A673 (cell line): ENCODE measurements at regions not wholly inside any gene's neighbourhood (a gene's known extent, or its start where the extent isn't known, plus 50 kb on each side); places are given as distances from the start of the nearest gene placed in this dataset.

Experiments
- BruUV-seq: library from RNA; stranded (reverse); fragments of 400-500 nt; replicated peaks from 2 replicates; lab custom pipeline; 2021; lab: Mats Ljungman, UMichigan
- CTCF ChIA-PET: fragments of 300-600 bp; sonication (Branson Sonifier 250); formaldehyde crosslinking; loops from one replicate; lab custom pipeline; 2022; ENCODE audit warnings: antibody characterized with exemption; lab: Charles Lee
- POLR2A ChIA-PET: fragments of 300-600 bp; sonication (Branson Sonifier 250); formaldehyde crosslinking; loops from one replicate; lab custom pipeline; 2022; ENCODE audit warnings: antibody characterized with exemption; ENCODE audit not compliant: low non-redundant PET; lab: Charles Lee
- DNase-seq: peaks from one replicate; pipeline ENCODE4 v3.0.0-alpha.2; 2015; ENCODE audit warnings: low spot score
- H3K27ac ChIP-seq: fragments of 200-600 bp; sonication (generic); 2 replicates; pipeline ENCODE4 v1.5.1; 2016; ENCODE audit warnings: mixed run types, low read depth, mild to moderate bottlenecking, mixed read lengths, antibody characterized with exemption, low read length; ENCODE audit not compliant: poor library complexity, severe bottlenecking
- H3K27me3 ChIP-seq: fragments of 200-600 bp; sonication (generic); replicated peaks from 2 replicates; pipeline ENCODE4 v1.6.1; 2017; ENCODE audit warnings: mixed run types, low read depth, mild to moderate bottlenecking, mixed read lengths, antibody characterized with exemption, low read length; ENCODE audit not compliant: insufficient read depth, poor library complexity
- H3K36me3 ChIP-seq: fragments of 200-600 bp; sonication (generic); 2 replicates; pipeline ENCODE4 v1.6.1; 2016; ENCODE audit warnings: mixed run types, mild to moderate bottlenecking, mixed read lengths, antibody characterized with exemption, low read length; ENCODE audit not compliant: insufficient read depth, poor library complexity, severe bottlenecking
- H3K4me1 ChIP-seq: fragments of 200-600 bp; sonication (generic); 2 replicates; pipeline ENCODE4 v1.6.1; 2017; ENCODE audit warnings: mixed run types, mild to moderate bottlenecking, mixed read lengths, antibody characterized with exemption, low read length; ENCODE audit not compliant: insufficient read depth, poor library complexity, severe bottlenecking
- H3K4me3 ChIP-seq: fragments of 200-600 bp; sonication (generic); 2 replicates; pipeline ENCODE4 v1.5.1; 2016; ENCODE audit warnings: low read depth, mixed run types, mild to moderate bottlenecking, mixed read lengths, low read length; ENCODE audit not compliant: poor library complexity, severe bottlenecking
- H3K9me3 ChIP-seq: fragments of 200-600 bp; sonication (generic); 2 replicates; pipeline ENCODE4 v1.6.1; 2016; ENCODE audit warnings: mixed run types, low read depth, mild to moderate bottlenecking, mixed read lengths, antibody characterized with exemption, low read length; ENCODE audit not compliant: poor library complexity, severe bottlenecking
- CTCF ChIP-seq: fragments of 300-800, 200-600 bp; sonication (generic); conservative IDR thresholded peaks from 2 replicates; pipeline ENCODE4 v1.5.1; 2017; ENCODE audit warnings: low read depth, mild to moderate bottlenecking, antibody characterized with exemption, low read length, moderate library complexity, mixed read lengths
- EZH2 ChIP-seq: fragments of 200-600 bp; sonication (generic); IDR thresholded peaks from 2 replicates; pipeline ENCODE4 v1.6.1; 2017; ENCODE audit warnings: borderline replicate concordance, low read depth, mild to moderate bottlenecking, mixed read lengths, antibody characterized with exemption, low read length; ENCODE audit not compliant: poor library complexity, severe bottlenecking
- intact Hi-C: fragments of 100-400 bp; cut with micrococcal nuclease; formaldehyde crosslinking; loops from one replicate; pipeline ENCODE4 v1.10.0; 2022; ENCODE audit not compliant: unreplicated experiment

- POLR2A ChIA-PET, result no interaction called here
- Histone ChIP-seq H3K4me3 (no peak overlapping the region), H3K36me3 (no peaks in the 10 kb centered on the region), H3K9me3 (no peaks in the 10 kb centered on the region), H3K4me1 (no peaks in the 10 kb centered on the region), H3K27me3 (no peaks in the 10 kb centered on the region), H3K27ac (no peak overlapping the region)
- DNase-seq, result no peak
- intact Hi-C loops, result no loop called here
- CTCF ChIA-PET, result no interaction called here
- TF ChIP-seq EZH2 (no peak), CTCF (no peak)
- no TSS peak for BruUV-seq
Measured at GRCh38 chr13:47502166-47502565, 498.9 kb downstream of the SUCLA2 start.

- ChIA-PET POLR2A (no interaction called here), CTCF (no interaction called here)
- H3K4me1 ChIP-seq, result no peaks in the 10 kb centered on the region
- H3K36me3 ChIP-seq, result no peaks in the 10 kb centered on the region
- intact Hi-C loops, result no loop called here
- TF ChIP-seq EZH2, result no peak
- peak; percentile 9 for DNase-seq
- no peaks in the 10 kb centered on the region for H3K9me3 ChIP-seq
- H3K27ac ChIP-seq, result no peak overlapping the region
- H3K4me3 ChIP-seq, result no peak overlapping the region
- H3K27me3 ChIP-seq, result no peaks in the 10 kb centered on the region
- BruUV-seq, result no TSS peak
Measured at GRCh38 chr13:47499358-47500150, 501.5 kb downstream of the SUCLA2 start.

- intact Hi-C loops, result no loop called here
- no TSS peak for BruUV-seq
- no peak overlapping the region for H3K4me3 ChIP-seq
- no peak for TF ChIP-seq CTCF
- no peak for TF ChIP-seq EZH2
- no peaks in the 10 kb centered on the region for H3K4me1 ChIP-seq
- H3K36me3 ChIP-seq, result no peaks in the 10 kb centered on the region
- DNase-seq, result no peak
- H3K27ac ChIP-seq, result no peak overlapping the region
- CTCF ChIA-PET, result no interaction called here
- POLR2A ChIA-PET, result no interaction called here
- H3K27me3 ChIP-seq, result no peaks in the 10 kb centered on the region
- no peaks in the 10 kb centered on the region for H3K9me3 ChIP-seq
Measured at GRCh38 chr13:47484548-47484947, 516.5 kb downstream of the SUCLA2 start.

- Histone ChIP-seq H3K27ac (no peak overlapping the region), H3K27me3 (peaks cover 5% of the 10 kb centered on the region), H3K9me3 (no peaks in the 10 kb centered on the region), H3K4me1 (no peaks in the 10 kb centered on the region), H3K36me3 (no peaks in the 10 kb centered on the region), H3K4me3 (no peak overlapping the region)
- no TSS peak for BruUV-seq
- TF ChIP-seq EZH2 (no peak), CTCF (no peak)
- CTCF ChIA-PET, result no interaction called here
- POLR2A ChIA-PET, result no interaction called here
- DNase-seq, result no peak
- intact Hi-C loops, result no loop called here
Measured at GRCh38 chr13:47481536-47481935, 519.5 kb downstream of the SUCLA2 start.
